Caco-2 (cell line): ENCODE measurements at regions not wholly inside any gene's neighbourhood (a gene's known extent, or its start where the extent isn't known, plus 50 kb on each side); places are given as distances from the start of the nearest gene placed in this dataset.

Experiments used
- BruUV-seq: library from RNA; stranded (reverse); fragments of 400-500 nt; replicated peaks from 2 replicates; lab custom pipeline; 2021; lab: Mats Ljungman, UMichigan
- CTCF ChIA-PET: fragments of 300-600 bp; sonication (Branson Sonifier 250); formaldehyde crosslinking; loops from one replicate; lab custom pipeline; 2022; ENCODE audit warnings: antibody characterized with exemption; lab: Charles Lee
- POLR2A ChIA-PET: fragments of 300-600 bp; sonication (Branson Sonifier 250); formaldehyde crosslinking; loops from one replicate; lab custom pipeline; 2022; ENCODE audit warnings: antibody characterized with exemption; lab: Charles Lee
- DNase-seq, 2 experiments: peaks; one replicate each; pipeline versions ENCODE4 v3.0.0 to v3.0.0-alpha.2; 2020 to 2022
- H3K27me3 ChIP-seq: replicated peaks from 2 replicates; pipeline ENCODE4 v1.6.0; 2011; ENCODE audit warnings: low read length; ENCODE audit not compliant: control insufficient read depth, insufficient read depth
- H3K36me3 ChIP-seq: 2 replicates; pipeline ENCODE4 v1.5.1; 2011; ENCODE audit warnings: low read length; ENCODE audit not compliant: control insufficient read depth, insufficient read depth
- H3K4me1 ChIP-seq: fragments of 250-450 bp; sonication (Bioruptor Pico); 2 replicates; pipeline ENCODE4 v1.5.1; 2020; ENCODE audit warnings: mild to moderate bottlenecking
- H3K4me3 ChIP-seq: 2 replicates; pipeline ENCODE4 v1.5.1; 2011; ENCODE audit warnings: low read depth, mild to moderate bottlenecking, control low read depth, low read length
- H3K9me3 ChIP-seq: fragments of 250-450 bp; sonication (Bioruptor Pico); 2 replicates; pipeline ENCODE4 v1.5.1; 2020; ENCODE audit warnings: mild to moderate bottlenecking, moderate library complexity
- H3K27ac Mint-ChIP-seq: one replicate; pipeline ENCODE4 v1.8.0; 2022; ENCODE audit warnings: mixed read lengths; ENCODE audit not compliant: unreplicated experiment
- H3K27me3 Mint-ChIP-seq: one replicate; pipeline ENCODE4 v1.8.0; 2022; ENCODE audit warnings: mixed read lengths; ENCODE audit not compliant: insufficient read depth, unreplicated experiment
- H3K36me3 Mint-ChIP-seq: one replicate; pipeline ENCODE4 v1.8.0; 2022; ENCODE audit warnings: mild to moderate bottlenecking, mixed read lengths; ENCODE audit not compliant: insufficient read depth, unreplicated experiment
- H3K4me1 Mint-ChIP-seq: one replicate; pipeline ENCODE4 v1.8.0; 2022; ENCODE audit warnings: low read depth, mixed read lengths; ENCODE audit not compliant: unreplicated experiment
- H3K4me3 Mint-ChIP-seq: one replicate; pipeline ENCODE4 v1.8.0; 2022; ENCODE audit warnings: mild to moderate bottlenecking, moderate library complexity, mixed read lengths; ENCODE audit not compliant: unreplicated experiment
- H3K9me3 Mint-ChIP-seq: one replicate; pipeline ENCODE4 v1.8.0; 2022; ENCODE audit warnings: mixed read lengths; ENCODE audit not compliant: unreplicated experiment
- CTCF ChIP-seq, 2 experiments: fragments of 200-600 bp in 1 of 2; IDR thresholded peaks; 1 replicate in 1 of 2; 2 replicates in 1 of 2; pipeline versions ENCODE4 v1.5.1 to v1.8.0; 2011 to 2022; ENCODE audit warnings: antibody characterized with exemption in 1 of 2, control low read depth in 1 of 2, inconsistent platforms in 1 of 2, low read depth in 1 of 2, low read length in 1 of 2, mild to moderate bottlenecking in 1 of 2, moderate library complexity in 1 of 2; ENCODE audit not compliant: insufficient read depth in 1 of 2, severe bottlenecking in 1 of 2, unreplicated experiment in 1 of 2
- intact Hi-C: fragments of 100-400 bp; cut with micrococcal nuclease; formaldehyde crosslinking; loops from one replicate; pipeline ENCODE4 v1.10.0; 2022; ENCODE audit not compliant: unreplicated experiment

- Histone ChIP-seq H3K4me3 (no peak overlapping the region), H3K4me1 (no peaks in the 10 kb centered on the region), H3K36me3 (no peaks in the 10 kb centered on the region), H3K27me3 (no peaks in the 10 kb centered on the region), H3K9me3 (no peaks in the 10 kb centered on the region)
- TF ChIP-seq CTCF (IDR thresholded peaks at IDR 0.05; ENCODE audit: insufficient read depth in 1 of 2, low read depth in 1 of 2, low read length in 1 of 2, severe bottlenecking in 1 of 2, unreplicated experiment in 1 of 2) = no peak
- DNase-seq = no peak
- Mint-ChIP-seq H3K9me3 (no peaks in the 10 kb centered on the region), H3K27me3 (peaks cover 10% of the 10 kb centered on the region), H3K36me3 (no peaks in the 10 kb centered on the region), H3K27ac (no peak overlapping the region), H3K4me3 (no peak overlapping the region), H3K4me1 (no peaks in the 10 kb centered on the region)
- no TSS peak for BruUV-seq
- CTCF ChIA-PET = no interaction called here
- POLR2A ChIA-PET = no interaction called here
- intact Hi-C loops = no loop called here
Measured at GRCh38 chr6:166010136-166010960, 157.3 kb downstream of the TBXT start.

GRCh38 chr6:166009385-166010031 lies 158.1 kb downstream of the TBXT start:
- no peaks in the 10 kb centered on the region for H3K4me1 ChIP-seq
- Mint-ChIP-seq H3K4me3 (no peak overlapping the region), H3K9me3 (no peaks in the 10 kb centered on the region), H3K27me3 (peaks cover 10% of the 10 kb centered on the region), H3K36me3 (no peaks in the 10 kb centered on the region), H3K27ac (no peak overlapping the region), H3K4me1 (no peaks in the 10 kb centered on the region)
- ChIA-PET POLR2A (no interaction called here), CTCF (no interaction called here)
- intact Hi-C loops = no loop called here
- DNase-seq = no peak
- H3K4me3 ChIP-seq = no peak overlapping the region
- TF ChIP-seq CTCF (IDR thresholded peaks at IDR 0.05; ENCODE audit: insufficient read depth in 1 of 2, low read depth in 1 of 2, low read length in 1 of 2, severe bottlenecking in 1 of 2, unreplicated experiment in 1 of 2) = no peak
- no peaks in the 10 kb centered on the region for H3K9me3 ChIP-seq
- BruUV-seq = no TSS peak
- H3K36me3 ChIP-seq = no peaks in the 10 kb centered on the region
- H3K27me3 ChIP-seq = no peaks in the 10 kb centered on the region

GRCh38 chr6:166008441-166009369 lies 158.9 kb downstream of the TBXT start:
- no TSS peak for BruUV-seq

More at GRCh38 chr6:166008441-166009369, 158.9 kb downstream of the TBXT start:
- Histone ChIP-seq H3K36me3 (no peaks in the 10 kb centered on the region), H3K4me3 (no peak overlapping the region), H3K4me1 (no peaks in the 10 kb centered on the region), H3K27me3 (no peaks in the 10 kb centered on the region), H3K9me3 (no peaks in the 10 kb centered on the region)
- Mint-ChIP-seq H3K27me3 (peaks cover 10% of the 10 kb centered on the region), H3K4me3 (no peak overlapping the region), H3K4me1 (no peaks in the 10 kb centered on the region), H3K9me3 (no peaks in the 10 kb centered on the region), H3K36me3 (no peaks in the 10 kb centered on the region), H3K27ac (no peak overlapping the region)
- POLR2A ChIA-PET = no interaction called here
- intact Hi-C loops = no loop called here
- CTCF ChIA-PET = no interaction called here
- TF ChIP-seq CTCF (IDR thresholded peaks at IDR 0.05; ENCODE audit: insufficient read depth in 1 of 2, low read depth in 1 of 2, low read length in 1 of 2, severe bottlenecking in 1 of 2, unreplicated experiment in 1 of 2) = no peak
- DNase-seq = no peak
